SK-N-SH (cell line): ENCODE measurements at regions not wholly inside any gene's neighbourhood (a gene's known extent, or its start where the extent isn't known, plus 50 kb on each side); places are given as distances from the start of the nearest gene placed in this dataset.
"Not testable (repeated sequence)": the region's sequence is repeated elsewhere in the genome, so short reads cannot be mapped to it uniquely, and the experiment has no call there.

Source experiments
- CTCF ChIA-PET: fragments of 300-600, 350-600 bp; formaldehyde crosslinking; extraction: SDS; loops from one replicate; lab custom pipeline; 2021; lab: Yijun Ruan, JAX
- POLR2A ChIA-PET: fragments of 350-600 bp; sonication (Branson Sonifier 250); formaldehyde crosslinking; extraction: SDS; loops from one replicate; lab custom pipeline; 2020; ENCODE audit warnings: antibody characterized with exemption, inconsistent platforms; lab: Yijun Ruan, JAX
- DNase-seq: peaks from one replicate; pipeline ENCODE4 v3.0.0; 2012
- H2AFZ ChIP-seq: fragments of 200-600 bp; sonication (generic); 2 replicates; pipeline ENCODE4 v1.8.1; 2016; ENCODE audit warnings: antibody characterized with exemption, mild to moderate bottlenecking, low read depth
- H3F3A ChIP-seq: fragments of 200-600 bp; sonication (generic); replicated peaks from 2 replicates; pipeline ENCODE3; 2016; ENCODE audit warnings: antibody characterized with exemption, mild to moderate bottlenecking; ENCODE audit not compliant: insufficient read depth
- H3K27ac ChIP-seq, 2 experiments: fragments of 200-500 bp in 1 of 2; fragments of 200-600 bp in 1 of 2; sonication (Bioruptor generic) in 1 of 2; sonication (generic), shearing (Covaris generic) in 1 of 2; 2 replicates each; pipeline versions ENCODE4 v1.5.1 to v1.6.1; 2014 to 2016; ENCODE audit warnings: low read depth in 2 of 2, inconsistent platforms in 1 of 2, low read length in 1 of 2, mild to moderate bottlenecking in 1 of 2, mixed read lengths in 1 of 2
- H3K27me3 ChIP-seq: fragments of 200-600 bp; sonication (generic), shearing (Covaris generic); 2 replicates; pipeline ENCODE4 v1.6.1; 2016; ENCODE audit warnings: mixed run types; ENCODE audit not compliant: insufficient read depth
- H3K36me3 ChIP-seq, 2 experiments: fragments of 200-500 bp in 1 of 2; fragments of 200-600 bp in 1 of 2; sonication (Bioruptor generic) in 1 of 2; sonication (generic) in 1 of 2; replicated peaks in 1 of 2; 2 replicates each; pipeline versions ENCODE3 to v1.5.1; 2014 to 2016; ENCODE audit warnings: low read length in 1 of 2, mild to moderate bottlenecking in 1 of 2; ENCODE audit not compliant: insufficient read depth in 2 of 2, control insufficient read depth in 1 of 2
- H3K4me1 ChIP-seq, 2 experiments: fragments of 200-500 bp in 1 of 2; fragments of 200-600 bp in 1 of 2; sonication (Bioruptor generic) in 1 of 2; sonication (generic), shearing (Covaris generic) in 1 of 2; 2 replicates each; pipeline versions ENCODE4 v1.5.1 to v1.6.1; 2014 to 2016; ENCODE audit warnings: low read depth in 1 of 2, low read length in 1 of 2, mixed run types in 1 of 2; ENCODE audit not compliant: insufficient read depth in 2 of 2, control insufficient read depth in 1 of 2
- H3K4me2 ChIP-seq: fragments of 200-600 bp; sonication (generic), shearing (Covaris generic); 2 replicates; pipeline ENCODE4 v1.6.1; 2017; ENCODE audit warnings: mixed run types
- H3K4me3 ChIP-seq, 2 experiments: fragments of 200-500 bp in 1 of 2; fragments of 200-600 bp in 1 of 2; sonication (Bioruptor generic) in 1 of 2; sonication (generic), shearing (Covaris generic) in 1 of 2; 2 replicates each; pipeline versions ENCODE4 v1.5.1 to v1.8.1; 2014 to 2016; ENCODE audit warnings: low read depth in 2 of 2, inconsistent platforms in 1 of 2, low read length in 1 of 2, mild to moderate bottlenecking in 1 of 2, mixed read lengths in 1 of 2, moderate library complexity in 1 of 2
- H3K79me2 ChIP-seq: fragments of 200-600 bp; sonication (generic); 2 replicates; pipeline ENCODE4 v1.8.1; 2017; ENCODE audit warnings: mild to moderate bottlenecking; ENCODE audit not compliant: insufficient read depth
- H3K9ac ChIP-seq: fragments of 200-600 bp; sonication (generic); 2 replicates; pipeline ENCODE4 v1.6.1; 2017; ENCODE audit warnings: mixed run types
- H3K9me2 ChIP-seq: fragments of 200-600 bp; sonication (generic); 2 replicates; pipeline ENCODE4 v1.6.1; 2017; ENCODE audit warnings: mixed run types
- H3K9me3 ChIP-seq: fragments of 200-600 bp; sonication (generic); 2 replicates; pipeline ENCODE4 v1.6.1; 2017; ENCODE audit warnings: mixed run types, mild to moderate bottlenecking, moderate library complexity
- H4K20me1 ChIP-seq: fragments of 200-600 bp; sonication (generic); 2 replicates; pipeline ENCODE4 v1.6.1; 2017; ENCODE audit warnings: mild to moderate bottlenecking, mixed run types; ENCODE audit not compliant: insufficient read depth
- CHD2 ChIP-seq: fragments of 150-350 bp; IDR thresholded peaks from 2 replicates; pipeline ENCODE4 v1.6.1; 2018; ENCODE audit warnings: low read length; ENCODE audit not compliant: partially characterized antibody
- EP300 ChIP-seq, 2 experiments: IDR thresholded peaks; 2 replicates each; pipeline versions ENCODE4 v1.4.0 to v1.6.1; 2012; ENCODE audit warnings: borderline replicate concordance in 1 of 2, low read depth in 1 of 2, low read length in 1 of 2
- GABPA ChIP-seq: IDR thresholded peaks from 2 replicates; pipeline ENCODE4 v1.4.0; 2012; ENCODE audit warnings: low read depth, mild to moderate bottlenecking
- GATA2 ChIP-seq: sonication (generic); formaldehyde crosslinking; IDR thresholded peaks from 2 replicates; pipeline ENCODE4 v1.5.0; 2020; ENCODE audit warnings: mild to moderate bottlenecking, missing genetic modification reagents
- NFIC ChIP-seq: IDR thresholded peaks from 2 replicates; pipeline ENCODE4 v1.4.0; 2012; ENCODE audit warnings: borderline replicate concordance
- NRF1 ChIP-seq: IDR thresholded peaks from 2 replicates; pipeline ENCODE4 v1.6.1; 2012; ENCODE audit warnings: low read depth, mild to moderate bottlenecking, low read length
- RCOR1 ChIP-seq: fragments of 150-350 bp; IDR thresholded peaks from 2 replicates; pipeline ENCODE4 v1.6.1; 2017; ENCODE audit warnings: antibody characterized with exemption, low read length
- SMC3 ChIP-seq: IDR thresholded peaks from 2 replicates; pipeline ENCODE4 v1.6.1; 2012; ENCODE audit warnings: low read depth, low read length, improper control_type of control experiment
- WGBS: methylation state at CpG from one replicate; pipeline ENCODE4 v1.1.6; 2017; ENCODE audit warnings: low lambda C conversion rate; 5-methylcytosine and 5-hydroxymethylcytosine counted together
- TF ChIP-seq, protein P1 (sequence below): fragments of 200-600 bp; sonication (generic); IDR thresholded peaks from 2 replicates; pipeline ENCODE4 v1.6.1; 2017; ENCODE audit warnings: antibody characterized with exemption, mild to moderate bottlenecking, moderate library complexity
- TF ChIP-seq, protein P2 (sequence below): IDR thresholded peaks from 2 replicates; pipeline ENCODE4; 2012
- TF ChIP-seq, protein P3 (sequence below): IDR thresholded peaks from 2 replicates; pipeline ENCODE4 v1.4.0; 2012; ENCODE audit warnings: low read depth, borderline replicate concordance
- TF ChIP-seq, protein P4 (sequence below): fragments of 150-350 bp; IDR thresholded peaks from 2 replicates; pipeline ENCODE4 v1.6.1; 2017; ENCODE audit warnings: antibody characterized with exemption, low read length, low read depth, borderline replicate concordance

DNA sequence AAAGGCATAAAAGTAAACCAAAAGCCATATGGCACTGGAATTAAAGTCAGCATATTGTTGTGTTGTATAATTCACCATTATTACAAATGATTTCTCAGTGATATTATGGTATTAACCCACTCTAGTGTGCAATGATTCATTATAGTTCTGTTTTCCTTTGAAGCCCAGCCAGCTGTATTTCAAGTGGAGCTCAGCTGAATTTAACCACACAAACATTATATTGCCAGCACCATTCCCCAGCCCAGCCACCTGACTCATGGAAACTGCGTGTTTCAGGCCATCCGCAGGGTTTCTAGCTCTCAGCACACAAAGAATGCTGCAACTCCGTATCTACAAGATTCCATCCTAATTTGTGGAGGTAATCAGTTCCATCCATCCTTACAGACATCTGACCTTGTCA is 166.8 kb upstream of the CHAC2 start (continued):
- TF ChIP-seq, protein P1, sequence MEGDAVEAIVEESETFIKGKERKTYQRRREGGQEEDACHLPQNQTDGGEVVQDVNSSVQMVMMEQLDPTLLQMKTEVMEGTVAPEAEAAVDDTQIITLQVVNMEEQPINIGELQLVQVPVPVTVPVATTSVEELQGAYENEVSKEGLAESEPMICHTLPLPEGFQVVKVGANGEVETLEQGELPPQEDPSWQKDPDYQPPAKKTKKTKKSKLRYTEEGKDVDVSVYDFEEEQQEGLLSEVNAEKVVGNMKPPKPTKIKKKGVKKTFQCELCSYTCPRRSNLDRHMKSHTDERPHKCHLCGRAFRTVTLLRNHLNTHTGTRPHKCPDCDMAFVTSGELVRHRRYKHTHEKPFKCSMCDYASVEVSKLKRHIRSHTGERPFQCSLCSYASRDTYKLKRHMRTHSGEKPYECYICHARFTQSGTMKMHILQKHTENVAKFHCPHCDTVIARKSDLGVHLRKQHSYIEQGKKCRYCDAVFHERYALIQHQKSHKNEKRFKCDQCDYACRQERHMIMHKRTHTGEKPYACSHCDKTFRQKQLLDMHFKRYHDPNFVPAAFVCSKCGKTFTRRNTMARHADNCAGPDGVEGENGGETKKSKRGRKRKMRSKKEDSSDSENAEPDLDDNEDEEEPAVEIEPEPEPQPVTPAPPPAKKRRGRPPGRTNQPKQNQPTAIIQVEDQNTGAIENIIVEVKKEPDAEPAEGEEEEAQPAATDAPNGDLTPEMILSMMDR = no peak
- no peak for TF ChIP-seq GABPA
- TF ChIP-seq NRF1 = no peak

DNA sequence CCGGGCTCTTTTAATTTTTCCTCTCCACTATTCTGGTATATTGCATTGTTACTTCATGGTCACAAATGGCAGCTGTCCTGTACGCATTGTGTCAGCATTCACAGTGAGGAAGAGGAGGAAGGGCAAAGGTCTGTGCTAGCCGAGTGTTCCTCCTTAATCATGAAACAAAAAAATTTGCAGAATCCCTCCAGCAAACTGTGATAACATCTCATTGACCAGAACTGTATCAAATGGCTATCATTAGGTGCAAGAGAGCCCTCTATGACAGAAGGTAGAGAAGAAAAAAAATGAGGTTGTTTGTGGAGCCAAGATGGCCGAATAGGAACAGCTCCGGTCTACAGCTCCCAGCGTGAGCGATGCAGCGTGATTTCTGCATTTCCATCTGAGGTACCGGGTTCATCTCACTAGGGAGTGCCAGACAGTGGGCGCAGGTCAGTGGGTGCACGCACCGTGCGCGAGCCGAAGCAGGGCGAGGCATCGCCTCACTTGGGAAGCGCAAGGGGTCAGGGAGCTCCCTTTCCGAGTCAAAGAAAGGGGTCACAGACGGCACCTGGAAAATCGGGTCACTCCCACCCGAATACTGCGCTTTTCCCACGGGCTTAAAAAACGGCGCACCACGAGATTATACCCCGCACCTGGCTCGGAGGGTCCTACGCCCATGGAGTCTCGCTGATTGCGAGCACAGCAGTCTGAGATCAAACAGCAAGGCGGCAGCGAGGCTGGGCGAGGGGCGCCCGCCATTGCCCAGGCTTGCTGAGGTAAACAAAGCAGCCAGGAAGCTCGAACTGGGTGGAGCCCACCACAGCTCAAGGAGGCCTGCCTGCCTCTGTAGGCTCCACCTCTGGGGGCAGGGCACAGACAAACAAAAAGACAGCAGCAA is 180.6 kb upstream of the CHAC2 start:
- H3K36me3 ChIP-seq, H2AFZ ChIP-seq, H3K4me1 ChIP-seq, H3K79me2 ChIP-seq, H4K20me1 ChIP-seq, H3F3A ChIP-seq, H3K9me3 ChIP-seq, CTCF ChIA-PET, H3K27ac ChIP-seq, POLR2A ChIA-PET, H3K9me2 ChIP-seq, H3K4me2 ChIP-seq, H3K4me3 ChIP-seq, DNase-seq, H3K9ac ChIP-seq, H3K27me3 ChIP-seq: not testable (repeated sequence)
- 59% methylated on average over 29 of the region's 38 CpGs for WGBS

DNA sequence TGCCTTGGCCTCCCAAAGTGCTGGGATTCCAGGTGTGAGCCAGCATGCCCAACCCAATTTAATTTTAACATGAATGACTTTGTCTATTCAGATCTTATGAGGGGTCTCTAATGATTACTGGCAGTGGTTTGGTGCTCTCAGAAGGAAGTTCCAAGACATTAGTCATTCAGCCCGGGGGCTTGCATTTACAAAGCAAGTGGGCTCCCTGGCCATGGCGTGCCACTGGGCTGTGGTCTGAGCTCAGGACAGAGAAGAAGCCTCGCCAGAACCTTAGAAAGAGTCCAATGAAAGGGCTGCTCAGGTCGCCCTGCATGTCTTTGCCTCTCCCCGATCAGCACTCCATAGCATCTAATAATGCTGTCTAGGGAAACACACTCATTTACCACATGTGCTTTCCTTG is 182.6 kb upstream of the CHAC2 start:
- DNase-seq = no peak
- POLR2A ChIA-PET = no interaction called here
- H3K27ac ChIP-seq = no peak overlapping the region
- H3F3A ChIP-seq = no peaks in the 10 kb centered on the region
- H4K20me1 ChIP-seq = no peaks in the 10 kb centered on the region
- H3K4me3 ChIP-seq = no peak overlapping the region
- CTCF ChIA-PET = no interaction called here
- H3K9ac ChIP-seq = no peak overlapping the region
- TF ChIP-seq NRF1 (no peak), NFIC (no peak)
- TF ChIP-seq, protein P2, sequence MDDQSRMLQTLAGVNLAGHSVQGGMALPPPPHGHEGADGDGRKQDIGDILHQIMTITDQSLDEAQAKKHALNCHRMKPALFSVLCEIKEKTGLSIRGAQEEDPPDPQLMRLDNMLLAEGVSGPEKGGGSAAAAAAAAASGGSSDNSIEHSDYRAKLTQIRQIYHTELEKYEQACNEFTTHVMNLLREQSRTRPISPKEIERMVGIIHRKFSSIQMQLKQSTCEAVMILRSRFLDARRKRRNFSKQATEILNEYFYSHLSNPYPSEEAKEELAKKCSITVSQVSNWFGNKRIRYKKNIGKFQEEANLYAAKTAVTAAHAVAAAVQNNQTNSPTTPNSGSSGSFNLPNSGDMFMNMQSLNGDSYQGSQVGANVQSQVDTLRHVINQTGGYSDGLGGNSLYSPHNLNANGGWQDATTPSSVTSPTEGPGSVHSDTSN = no peak
- no peaks in the 10 kb centered on the region for H3K79me2 ChIP-seq
- H3K9me2 ChIP-seq = no peaks in the 10 kb centered on the region
- no peaks in the 10 kb centered on the region for H3K36me3 ChIP-seq
- no peaks in the 10 kb centered on the region for H3K4me1 ChIP-seq
- 38% methylated on average over 5 of the region's 5 CpGs for WGBS
- H3K4me2 ChIP-seq = no peak overlapping the region
- H3K9me3 ChIP-seq = no peaks in the 10 kb centered on the region
- no peak overlapping the region for H2AFZ ChIP-seq
- no peaks in the 10 kb centered on the region for H3K27me3 ChIP-seq

DNA sequence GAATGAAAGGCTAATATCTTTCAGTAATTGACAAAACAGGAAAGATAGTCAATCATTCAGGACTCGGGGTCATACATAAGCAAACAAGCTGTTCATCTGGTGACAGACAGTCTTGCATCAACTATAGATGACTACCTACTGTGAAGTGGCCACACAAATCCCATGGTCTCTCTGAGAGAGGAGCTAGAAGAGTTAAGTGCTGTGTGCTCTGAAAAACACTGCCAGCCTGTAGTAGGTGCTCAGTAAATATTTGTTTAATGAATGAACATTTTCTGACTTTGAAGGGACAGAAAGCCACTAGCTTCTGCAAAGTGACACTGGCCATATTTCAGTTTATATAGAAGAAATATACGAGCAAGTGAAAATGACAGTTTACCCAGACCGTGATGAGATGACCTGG is 184.0 kb upstream of the CHAC2 start:
- H3K4me1 ChIP-seq = no peaks in the 10 kb centered on the region
- H2AFZ ChIP-seq = no peak overlapping the region
- no peak overlapping the region for H3K4me3 ChIP-seq
- no peaks in the 10 kb centered on the region for H3K9me2 ChIP-seq
- H3K9ac ChIP-seq = no peak overlapping the region
- no peaks in the 10 kb centered on the region for H3K9me3 ChIP-seq
- no peaks in the 10 kb centered on the region for H3K27me3 ChIP-seq
- ChIA-PET POLR2A (no interaction called here), CTCF (no interaction called here)
- no peaks in the 10 kb centered on the region for H3K79me2 ChIP-seq
- no peaks in the 10 kb centered on the region for H4K20me1 ChIP-seq
- no peak for DNase-seq
- H3K4me2 ChIP-seq = no peak overlapping the region
- H3F3A ChIP-seq = no peaks in the 10 kb centered on the region
- 23% methylated on average over 3 of the region's 3 CpGs for WGBS
- H3K27ac ChIP-seq = no peak overlapping the region
- H3K36me3 ChIP-seq = no peaks in the 10 kb centered on the region
- TF ChIP-seq GATA2 (CRISPR knock-in tag) (no peak), GABPA (no peak), SMC3 (no peak), RCOR1 (no peak), CHD2 (no peak), EP300 (IDR thresholded peaks at IDR 0.05; ENCODE audit: borderline replicate concordance in 1 of 2, low read depth in 1 of 2, low read length in 1 of 2) (no peak)
- TF ChIP-seq, protein P3, sequence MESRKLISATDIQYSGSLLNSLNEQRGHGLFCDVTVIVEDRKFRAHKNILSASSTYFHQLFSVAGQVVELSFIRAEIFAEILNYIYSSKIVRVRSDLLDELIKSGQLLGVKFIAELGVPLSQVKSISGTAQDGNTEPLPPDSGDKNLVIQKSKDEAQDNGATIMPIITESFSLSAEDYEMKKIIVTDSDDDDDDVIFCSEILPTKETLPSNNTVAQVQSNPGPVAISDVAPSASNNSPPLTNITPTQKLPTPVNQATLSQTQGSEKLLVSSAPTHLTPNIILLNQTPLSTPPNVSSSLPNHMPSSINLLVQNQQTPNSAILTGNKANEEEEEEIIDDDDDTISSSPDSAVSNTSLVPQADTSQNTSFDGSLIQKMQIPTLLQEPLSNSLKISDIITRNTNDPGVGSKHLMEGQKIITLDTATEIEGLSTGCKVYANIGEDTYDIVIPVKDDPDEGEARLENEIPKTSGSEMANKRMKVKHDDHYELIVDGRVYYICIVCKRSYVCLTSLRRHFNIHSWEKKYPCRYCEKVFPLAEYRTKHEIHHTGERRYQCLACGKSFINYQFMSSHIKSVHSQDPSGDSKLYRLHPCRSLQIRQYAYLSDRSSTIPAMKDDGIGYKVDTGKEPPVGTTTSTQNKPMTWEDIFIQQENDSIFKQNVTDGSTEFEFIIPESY = no peak
- TF ChIP-seq, protein P4, sequence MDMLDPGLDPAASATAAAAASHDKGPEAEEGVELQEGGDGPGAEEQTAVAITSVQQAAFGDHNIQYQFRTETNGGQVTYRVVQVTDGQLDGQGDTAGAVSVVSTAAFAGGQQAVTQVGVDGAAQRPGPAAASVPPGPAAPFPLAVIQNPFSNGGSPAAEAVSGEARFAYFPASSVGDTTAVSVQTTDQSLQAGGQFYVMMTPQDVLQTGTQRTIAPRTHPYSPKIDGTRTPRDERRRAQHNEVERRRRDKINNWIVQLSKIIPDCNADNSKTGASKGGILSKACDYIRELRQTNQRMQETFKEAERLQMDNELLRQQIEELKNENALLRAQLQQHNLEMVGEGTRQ = no peak
